H9 (cell line): ENCODE measurements at regions not wholly inside any gene's neighbourhood (a gene's known extent, or its start where the extent isn't known, plus 50 kb on each side); places are given as distances from the start of the nearest gene placed in this dataset.

Experiments
- DNase-seq: peaks from one replicate; pipeline ENCODE4 v3.0.0-alpha.2; 2017
- H2AFZ ChIP-seq: one replicate; pipeline ENCODE4 v1.6.1; 2013; ENCODE audit warnings: mild to moderate bottlenecking, low read length, control low read depth, moderate library complexity
- H2AK5ac ChIP-seq: 2 replicates; pipeline ENCODE4 v1.6.1; 2013; ENCODE audit warnings: low read length, control low read depth, mixed read lengths; ENCODE audit not compliant: insufficient read length
- H2BK120ac ChIP-seq: one replicate; pipeline ENCODE4 v1.6.1; 2013; ENCODE audit warnings: low read depth, mild to moderate bottlenecking, low read length, control low read depth, inconsistent platforms; ENCODE audit not compliant: poor library complexity, severe bottlenecking
- H2BK12ac ChIP-seq: 2 replicates; pipeline ENCODE4 v1.6.1; 2013; ENCODE audit warnings: low read length, control low read depth, mixed read lengths, low read depth; ENCODE audit not compliant: insufficient read length
- H2BK15ac ChIP-seq: 2 replicates; pipeline ENCODE4 v1.6.1; 2013; ENCODE audit warnings: low read depth, low read length, control low read depth
- H2BK20ac ChIP-seq: one replicate; pipeline ENCODE4 v1.6.1; 2013; ENCODE audit warnings: low read depth, mild to moderate bottlenecking, low read length, control low read depth, inconsistent platforms; ENCODE audit not compliant: poor library complexity, severe bottlenecking
- H2BK5ac ChIP-seq: 2 replicates; pipeline ENCODE4 v1.6.1; 2013; ENCODE audit warnings: low read length, control low read depth, mixed read lengths; ENCODE audit not compliant: insufficient read length
- H3K14ac ChIP-seq: 2 replicates; pipeline ENCODE4 v1.6.1; 2013; ENCODE audit warnings: low read length, control low read depth; ENCODE audit not compliant: insufficient read depth
- H3K18ac ChIP-seq: 2 replicates; pipeline ENCODE4 v1.6.1; 2013; ENCODE audit warnings: low read depth, mild to moderate bottlenecking, mixed read lengths, low read length, control low read depth; ENCODE audit not compliant: insufficient read length
- H3K23ac ChIP-seq: 2 replicates; pipeline ENCODE4 v1.6.1; 2013; ENCODE audit warnings: low read length, control low read depth, mixed read lengths, low read depth; ENCODE audit not compliant: insufficient read length
- H3K23me2 ChIP-seq: 2 replicates; pipeline ENCODE4 v1.6.1; 2013; ENCODE audit warnings: low read depth, mild to moderate bottlenecking, mixed read lengths, low read length, control low read depth; ENCODE audit not compliant: insufficient read length, poor library complexity, severe bottlenecking
- H3K27ac ChIP-seq: 2 replicates; pipeline ENCODE4 v1.5.1; 2013; ENCODE audit warnings: low read length, control low read depth, mixed read lengths, low read depth; ENCODE audit not compliant: insufficient read length
- H3K27me3 ChIP-seq: 2 replicates; pipeline ENCODE4 v1.6.1; 2013; ENCODE audit warnings: low read length, control low read depth, inconsistent platforms; ENCODE audit not compliant: insufficient read depth
- H3K4ac ChIP-seq: 2 replicates; pipeline ENCODE4 v1.6.1; 2013; ENCODE audit warnings: low read depth, mild to moderate bottlenecking, control low read depth, inconsistent platforms, low read length, moderate library complexity
- H3K4me1 ChIP-seq: 2 replicates; pipeline ENCODE4 v1.6.1; 2013; ENCODE audit warnings: low read length, control low read depth, inconsistent platforms; ENCODE audit not compliant: insufficient read depth
- H3K4me2 ChIP-seq: 2 replicates; pipeline ENCODE4 v1.6.1; 2013; ENCODE audit warnings: low read length, control low read depth, mixed read lengths; ENCODE audit not compliant: insufficient read length, insufficient read depth
- H3K56ac ChIP-seq: 2 replicates; pipeline ENCODE4 v1.6.1; 2013; ENCODE audit warnings: low read depth, mild to moderate bottlenecking, mixed read lengths, low read length, control low read depth; ENCODE audit not compliant: insufficient read length
- H3K79me1 ChIP-seq: 2 replicates; pipeline ENCODE4 v1.6.1; 2013; ENCODE audit warnings: low read depth, mild to moderate bottlenecking, moderate library complexity, low read length, control low read depth, inconsistent platforms; ENCODE audit not compliant: insufficient read depth, poor library complexity, severe bottlenecking
- H3K79me2 ChIP-seq: 2 replicates; pipeline ENCODE4 v1.6.1; 2013; ENCODE audit warnings: low read length, control low read depth, inconsistent platforms; ENCODE audit not compliant: insufficient read depth
- H3K9ac ChIP-seq: 2 replicates; pipeline ENCODE4 v1.6.1; 2013; ENCODE audit warnings: low read length, control low read depth, mixed read lengths; ENCODE audit not compliant: insufficient read length; ENCODE audit errors: extremely low read depth
- H3K9me3 ChIP-seq: one replicate; pipeline ENCODE4 v1.6.1; 2013; ENCODE audit warnings: low read depth, low read length, inconsistent platforms; ENCODE audit not compliant: control insufficient read depth
- H3T11ph ChIP-seq: one replicate; pipeline ENCODE4 v1.6.1; 2013; ENCODE audit warnings: mild to moderate bottlenecking, low read length, control low read depth, inconsistent platforms
- H4K20me1 ChIP-seq: one replicate; pipeline ENCODE4 v1.6.1; 2013; ENCODE audit not compliant: control insufficient read depth, insufficient read length, insufficient read depth
- H4K5ac ChIP-seq: 2 replicates; pipeline ENCODE4 v1.6.1; 2013; ENCODE audit warnings: low read depth, mild to moderate bottlenecking, mixed read lengths, low read length, control low read depth; ENCODE audit not compliant: insufficient read length
- H4K8ac ChIP-seq: replicated peaks from 2 replicates; pipeline ENCODE4 v1.6.1; 2013; ENCODE audit warnings: low read length, control low read depth, mixed read lengths, low read depth; ENCODE audit not compliant: insufficient read length
- H4K91ac ChIP-seq: 2 replicates; pipeline ENCODE4 v1.6.1; 2013; ENCODE audit warnings: low read depth, mild to moderate bottlenecking, moderate library complexity, mixed read lengths, low read length, control low read depth; ENCODE audit not compliant: insufficient read length
- H3K27ac Mint-ChIP-seq, 3 experiments: 2 replicates in 2 of 3; 3 replicates in 1 of 3; pipeline ENCODE4 v1.8.0; 2020 to 2021; ENCODE audit warnings: mixed read lengths in 3 of 3, mild to moderate bottlenecking in 1 of 3, moderate library complexity in 1 of 3
- H3K27me3 Mint-ChIP-seq: 2 replicates; pipeline ENCODE4 v1.8.0; 2021; ENCODE audit warnings: low read depth, mild to moderate bottlenecking, moderate library complexity, mixed read lengths
- H3K36me3 Mint-ChIP-seq, 3 experiments: 2 replicates in 2 of 3; 3 replicates in 1 of 3; pipeline ENCODE4 v1.8.0; 2020 to 2021; ENCODE audit warnings: low read depth in 3 of 3, mixed read lengths in 3 of 3; ENCODE audit not compliant: insufficient read depth in 1 of 3
- H3K4me1 Mint-ChIP-seq, 2 experiments: 2 replicates each; pipeline ENCODE4 v1.8.0; 2020; ENCODE audit warnings: mixed read lengths in 2 of 2
- H3K4me3 Mint-ChIP-seq, 2 experiments: 2 replicates in 1 of 2; 3 replicates in 1 of 2; pipeline ENCODE4 v1.8.0; 2020 to 2021; ENCODE audit warnings: mild to moderate bottlenecking in 2 of 2, mixed read lengths in 2 of 2, moderate library complexity in 1 of 2
- H3K9me3 Mint-ChIP-seq, 2 experiments: 2 replicates in 1 of 2; 3 replicates in 1 of 2; pipeline ENCODE4 v1.8.0; 2020; ENCODE audit warnings: mild to moderate bottlenecking in 2 of 2, mixed read lengths in 2 of 2, moderate library complexity in 1 of 2
- CTCF ChIP-seq: fragments of 200-600 bp; sonication (generic); conservative IDR thresholded peaks from 3 replicates; pipeline ENCODE4 v1.8.0; 2021; ENCODE audit warnings: antibody characterized with exemption, mild to moderate bottlenecking
- WGBS: extraction: QIAGEN DNeasy Blood & Tissue Kit; methylation state at CpG from one replicate; pipeline ENCODE4 v1.1.7; 2013; ENCODE audit warnings: missing lambda C conversion rate, low lambda C conversion rate, mixed read lengths; ENCODE audit not compliant: insufficient read length; ENCODE audit errors: extremely low coverage; 5-methylcytosine and 5-hydroxymethylcytosine counted together

- Histone ChIP-seq H2BK5ac (no peak overlapping the region), H2BK120ac (no peak overlapping the region), H4K8ac (no peak overlapping the region), H2AFZ (no peak overlapping the region), H3K9ac (no peak overlapping the region), H2AK5ac (no peak overlapping the region), H3K14ac (no peak overlapping the region), H2BK20ac (no peak overlapping the region), H3K4me1 (no peaks in the 10 kb centered on the region; the same call in 1 of the 2 replicates), H3K23ac (no peak overlapping the region), H2BK15ac (no peak overlapping the region), H3K4me2 (no peak overlapping the region), H2BK12ac (no peak overlapping the region), H4K5ac (no peak overlapping the region), H3K56ac (no peak overlapping the region), H4K20me1 (no peaks in the 10 kb centered on the region), H3T11ph (no peak overlapping the region), H3K9me3 (no peaks in the 10 kb centered on the region), H3K79me2 (no peaks in the 10 kb centered on the region), H3K23me2 (no peaks in the 10 kb centered on the region), H3K27ac (no peak overlapping the region), H3K4ac (no peak overlapping the region), H3K18ac (no peak overlapping the region), H3K79me1 (no peaks in the 10 kb centered on the region), H3K27me3 (no peaks in the 10 kb centered on the region), H4K91ac (no peak overlapping the region)
- Mint-ChIP-seq H3K27ac (no peak overlapping the region), H3K9me3 (peaks cover 0 to 5% of the 10 kb centered on the region in 2 experiments; a peak in 1 of 5 replicates), H3K36me3 (no peaks in the 10 kb centered on the region), H3K4me1 (peaks cover 8 to 13% of the 10 kb centered on the region in 2 experiments), H3K4me3 (no peak overlapping the region), H3K27me3 (peaks cover 1% of the 10 kb centered on the region)
- DNase-seq = no peak
- TF ChIP-seq CTCF = no peak
- no CpG with 5 or more reads among the region's 6 CpGs for WGBS
Observed at GRCh38 chr20:48261398-48261910, 476.2 kb upstream of the SULF2 start.
